ENCODE measurements at regions not wholly inside any gene's neighbourhood (a gene's known extent, or its start where the extent isn't known, plus 50 kb on each side); places are given as distances from the start of the nearest gene placed in this dataset.

DNA sequence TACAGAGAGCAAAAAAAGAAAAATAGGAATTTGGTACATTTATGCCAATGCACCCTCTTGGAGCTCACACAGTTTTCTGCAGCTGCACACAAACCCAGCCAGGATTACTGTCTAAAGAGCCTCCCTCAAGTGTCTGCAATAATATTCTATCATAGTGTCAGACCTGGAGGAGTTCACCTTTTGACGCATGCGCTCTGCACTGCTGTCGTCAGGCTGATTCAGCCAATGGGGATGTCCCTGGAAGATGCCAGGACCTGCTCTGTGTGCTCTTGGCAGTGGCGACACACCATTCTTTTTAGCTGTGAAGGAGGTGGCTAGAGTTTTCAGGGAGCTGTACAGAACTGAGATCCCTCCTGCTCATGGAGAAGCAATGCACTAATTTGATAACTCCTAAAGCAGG lies 249.0 kb upstream of the KIRREL3 start:
- Histone ChIP-seq H3K27ac (ENCODE audit: low read depth, low read length) (no peak overlapping the region), H3K36me3 (ENCODE audit: control insufficient read depth, insufficient read depth, low read length) (no peaks in the 10 kb centered on the region), H3K9me3 (ENCODE audit: control insufficient read depth, low read length) (no peaks in the 10 kb centered on the region), H3K4me3 (ENCODE audit: low read length) (no peak overlapping the region), H3K9ac (ENCODE audit: extremely low read depth, low read length, poor library complexity, severe bottlenecking) (no peak overlapping the region), H3K4me1 (ENCODE audit: control insufficient read depth, insufficient read depth, low read length) (no peaks in the 10 kb centered on the region), H3K27me3 (ENCODE audit: control insufficient read depth, insufficient read depth, low read length, poor library complexity, severe bottlenecking) (no peaks in the 10 kb centered on the region)
- no peak overlapping the region for H3K4me3 Mint-ChIP-seq
- H3K27ac Mint-ChIP-seq, result no peak overlapping the region
- 95 to 97% methylated on average over 4 of the region's 4 CpGs for WGBS, 2 experiments (ENCODE audit: insufficient coverage in 1 of 2, insufficient read length in 1 of 2)
- H3K27me3 Mint-ChIP-seq (ENCODE audit: insufficient read depth), result no peaks in the 10 kb centered on the region
- H3K9me3 Mint-ChIP-seq, result no peaks in the 10 kb centered on the region
- TF ChIP-seq, protein P1, sequence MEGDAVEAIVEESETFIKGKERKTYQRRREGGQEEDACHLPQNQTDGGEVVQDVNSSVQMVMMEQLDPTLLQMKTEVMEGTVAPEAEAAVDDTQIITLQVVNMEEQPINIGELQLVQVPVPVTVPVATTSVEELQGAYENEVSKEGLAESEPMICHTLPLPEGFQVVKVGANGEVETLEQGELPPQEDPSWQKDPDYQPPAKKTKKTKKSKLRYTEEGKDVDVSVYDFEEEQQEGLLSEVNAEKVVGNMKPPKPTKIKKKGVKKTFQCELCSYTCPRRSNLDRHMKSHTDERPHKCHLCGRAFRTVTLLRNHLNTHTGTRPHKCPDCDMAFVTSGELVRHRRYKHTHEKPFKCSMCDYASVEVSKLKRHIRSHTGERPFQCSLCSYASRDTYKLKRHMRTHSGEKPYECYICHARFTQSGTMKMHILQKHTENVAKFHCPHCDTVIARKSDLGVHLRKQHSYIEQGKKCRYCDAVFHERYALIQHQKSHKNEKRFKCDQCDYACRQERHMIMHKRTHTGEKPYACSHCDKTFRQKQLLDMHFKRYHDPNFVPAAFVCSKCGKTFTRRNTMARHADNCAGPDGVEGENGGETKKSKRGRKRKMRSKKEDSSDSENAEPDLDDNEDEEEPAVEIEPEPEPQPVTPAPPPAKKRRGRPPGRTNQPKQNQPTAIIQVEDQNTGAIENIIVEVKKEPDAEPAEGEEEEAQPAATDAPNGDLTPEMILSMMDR (conservative IDR thresholded peaks at IDR 0.05), result no peak
- H3K36me3 Mint-ChIP-seq (ENCODE audit: low read depth), result no peaks in the 10 kb centered on the region
- no peak for DNase-seq
- H3K4me1 Mint-ChIP-seq, result peaks cover 15% of the 10 kb centered on the region

DNA sequence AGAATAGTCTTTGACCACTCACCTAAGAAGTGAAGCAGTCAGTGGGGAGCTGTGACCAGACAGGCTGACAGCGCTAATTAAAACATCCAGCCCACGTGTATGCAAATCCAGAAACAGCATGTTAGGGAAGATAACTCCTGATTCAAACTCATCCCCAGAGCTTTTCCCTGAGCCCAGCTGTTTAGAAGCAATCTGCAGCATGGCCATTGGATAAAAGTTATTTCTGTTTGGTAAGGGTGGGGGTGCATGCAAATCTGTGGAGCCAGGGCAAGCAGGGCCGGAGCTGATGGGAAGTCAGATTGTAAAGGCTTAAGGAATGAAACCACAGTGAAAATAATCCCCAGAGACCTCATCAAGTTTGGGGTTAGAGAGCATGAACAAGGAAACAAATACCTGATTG lies 247.9 kb upstream of the KIRREL3 start:
- H3K4me3 ChIP-seq (ENCODE audit: low read length), result no peak overlapping the region
- H3K4me1 Mint-ChIP-seq, result peaks cover 15% of the 10 kb centered on the region
- TF ChIP-seq, protein P1 (conservative IDR thresholded peaks at IDR 0.05), result no peak
- no peaks in the 10 kb centered on the region for H3K9me3 ChIP-seq (ENCODE audit: control insufficient read depth, low read length)
- no peak overlapping the region for H3K27ac ChIP-seq (ENCODE audit: low read depth, low read length)
- H3K36me3 Mint-ChIP-seq (ENCODE audit: low read depth), result no peaks in the 10 kb centered on the region
- H3K27me3 Mint-ChIP-seq (ENCODE audit: insufficient read depth), result no peaks in the 10 kb centered on the region
- DNase-seq, result no peak
- no peaks in the 10 kb centered on the region for H3K27me3 ChIP-seq (ENCODE audit: control insufficient read depth, insufficient read depth, low read length, poor library complexity, severe bottlenecking)
- no peaks in the 10 kb centered on the region for H3K9me3 Mint-ChIP-seq
- no peaks in the 10 kb centered on the region for H3K4me1 ChIP-seq (ENCODE audit: control insufficient read depth, insufficient read depth, low read length)
- no peak overlapping the region for H3K27ac Mint-ChIP-seq
- WGBS, 2 experiments (ENCODE audit: insufficient coverage in 1 of 2, insufficient read length in 1 of 2), result 82 to 86% methylated on average over 2 to 3 of the region's 3 CpGs
- H3K9ac ChIP-seq (ENCODE audit: extremely low read depth, low read length, poor library complexity, severe bottlenecking), result no peak overlapping the region
- no peaks in the 10 kb centered on the region for H3K36me3 ChIP-seq (ENCODE audit: control insufficient read depth, insufficient read depth, low read length)
- H3K4me3 Mint-ChIP-seq, result no peak overlapping the region

DNA sequence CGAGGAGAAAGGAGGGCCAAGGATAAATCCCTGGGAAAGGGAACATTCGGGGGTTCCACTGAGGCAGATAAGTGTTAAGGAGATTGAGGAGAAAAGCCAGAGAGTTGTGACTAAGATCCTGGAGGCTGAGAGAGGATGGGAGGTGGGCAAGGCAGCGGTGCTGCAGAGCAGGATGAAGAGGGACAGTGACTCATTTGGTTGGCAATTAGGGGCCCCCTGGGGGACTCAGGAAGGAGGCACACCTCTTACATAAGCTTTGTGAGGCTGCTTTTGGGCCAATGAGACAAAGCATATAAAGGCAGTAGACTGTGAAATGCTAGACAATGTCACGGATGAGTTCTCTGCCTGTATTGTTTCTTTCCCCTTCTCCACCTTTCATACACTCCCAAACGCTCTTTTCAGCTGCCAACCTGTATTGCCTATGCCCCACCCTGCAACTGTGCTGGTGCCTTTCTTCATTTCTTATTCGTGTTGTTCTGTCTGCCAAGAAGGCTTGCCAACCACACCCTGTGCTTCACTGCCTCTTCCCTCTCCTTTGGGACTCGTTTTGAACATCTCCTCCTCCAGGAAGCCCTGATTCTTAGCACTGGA lies 246.8 kb upstream of the KIRREL3 start:
- Histone ChIP-seq H3K9me3 (ENCODE audit: control insufficient read depth, low read length) (no peaks in the 10 kb centered on the region), H3K36me3 (ENCODE audit: control insufficient read depth, insufficient read depth, low read length) (no peaks in the 10 kb centered on the region), H3K9ac (ENCODE audit: extremely low read depth, low read length, poor library complexity, severe bottlenecking) (no peak overlapping the region), H3K4me1 (ENCODE audit: control insufficient read depth, insufficient read depth, low read length) (peaks cover 1% of the 10 kb centered on the region), H3K4me3 (ENCODE audit: low read length) (no peak overlapping the region), H3K27ac (ENCODE audit: low read depth, low read length) (no peak overlapping the region), H3K27me3 (ENCODE audit: control insufficient read depth, insufficient read depth, low read length, poor library complexity, severe bottlenecking) (no peaks in the 10 kb centered on the region)
- H3K9me3 Mint-ChIP-seq, result no peaks in the 10 kb centered on the region
- H3K4me3 Mint-ChIP-seq, result no peak overlapping the region
- WGBS, 2 experiments (ENCODE audit: insufficient coverage in 1 of 2, insufficient read length in 1 of 2), result 82 to 85% methylated on average over 7 of the region's 7 CpGs
- H3K4me1 Mint-ChIP-seq, result peaks cover 22% of the 10 kb centered on the region
- no peaks in the 10 kb centered on the region for H3K36me3 Mint-ChIP-seq (ENCODE audit: low read depth)
- peak; percentile 60 for DNase-seq
- H3K27me3 Mint-ChIP-seq (ENCODE audit: insufficient read depth), result no peaks in the 10 kb centered on the region
- H3K27ac Mint-ChIP-seq, result no peak overlapping the region
- TF ChIP-seq, protein P1 (conservative IDR thresholded peaks at IDR 0.05), result peak; percentile 25
